B cell (primary cell): ENCODE measurements at regions not wholly inside any gene's neighbourhood (a gene's known extent, or its start where the extent isn't known, plus 50 kb on each side); places are given as distances from the start of the nearest gene placed in this dataset.

Source experiments
- ATAC-seq: fragments of 200-7000 bp; cut with Tn5 transposase; one replicate; pipeline ENCODE4 v1.10.0; 2021; ENCODE audit warnings: low read depth, mild to moderate bottlenecking, moderate number of reproducible peaks, moderate library complexity
- CTCF ChIA-PET: fragments of 350-600 bp; sonication (Branson Sonifier 250); formaldehyde crosslinking; loops from one replicate; lab custom pipeline; 2021; ENCODE audit warnings: antibody characterized with exemption, inconsistent platforms; lab: Charles Lee
- POLR2A ChIA-PET: fragments of 350-600 bp; sonication (Branson Sonifier 250); formaldehyde crosslinking; loops from one replicate; lab custom pipeline; 2021; ENCODE audit warnings: antibody characterized with exemption; lab: Charles Lee
- DNase-seq: peaks from one replicate; pipeline ENCODE4 v3.0.0; 2013
- H2AFZ ChIP-seq: 2 replicates; pipeline ENCODE4 v1.6.1; 2012; ENCODE audit warnings: mild to moderate bottlenecking, low read depth, low read length; ENCODE audit not compliant: insufficient read depth, poor library complexity, severe bottlenecking
- H3K27ac ChIP-seq, 2 donors: 1 replicate in 1 of 2; 2 replicates in 1 of 2; pipeline ENCODE4 v1.5.1; 2012 to 2013; ENCODE audit warnings: low read length in 2 of 2, mild to moderate bottlenecking in 2 of 2, moderate library complexity in 1 of 2
- H3K27me3 ChIP-seq, 4 experiments: fragments of 200-600 bp in 1 of 4; sonication (generic) in 1 of 4; replicated peaks in 1 of 4; 1 replicate in 2 of 4; 2 replicates in 2 of 4; pipeline versions ENCODE4 v1.6.1 to v1.7.0; 2013 to 2016; ENCODE audit warnings: low read length in 3 of 4, mild to moderate bottlenecking in 2 of 4, mixed read lengths in 1 of 4, moderate library complexity in 1 of 4; ENCODE audit not compliant: insufficient read depth in 4 of 4, control insufficient read depth in 3 of 4; ENCODE audit errors: control extremely low read depth in 1 of 4
- H3K36me3 ChIP-seq, 2 experiments: replicated peaks in 1 of 2; 1 replicate in 1 of 2; 2 replicates in 1 of 2; pipeline versions ENCODE4 v1.6.1 to v1.7.1; 2013; ENCODE audit warnings: low read length in 1 of 2; ENCODE audit not compliant: insufficient read depth in 2 of 2, control insufficient read depth in 1 of 2; ENCODE audit errors: control extremely low read depth in 1 of 2, extremely low read depth in 1 of 2
- H3K4me1 ChIP-seq, 2 donors: fragments of 200-600 bp in 1 of 2; sonication (generic) in 1 of 2; 1 replicate in 1 of 2; 2 replicates in 1 of 2; pipeline versions ENCODE4 v1.5.1 to v1.6.1; 2013 to 2017; ENCODE audit warnings: low read length in 2 of 2; ENCODE audit not compliant: control insufficient read depth in 2 of 2, insufficient read depth in 2 of 2
- H3K4me2 ChIP-seq: replicated peaks from 2 replicates; pipeline ENCODE3; 2012; ENCODE audit warnings: mild to moderate bottlenecking, low read depth, low read length; ENCODE audit not compliant: poor library complexity, severe bottlenecking
- H3K4me3 ChIP-seq, 5 experiments: fragments of 200-600 bp in 1 of 5; sonication (generic) in 1 of 5; 1 replicate in 3 of 5; 2 replicates in 2 of 5; pipeline versions ENCODE4 v1.5.1 to v1.7.0; 2011 to 2016; ENCODE audit warnings: low read length in 4 of 5, mild to moderate bottlenecking in 4 of 5, low read depth in 2 of 5, control low read depth in 1 of 5, moderate library complexity in 1 of 5; ENCODE audit not compliant: insufficient read depth in 1 of 5; ENCODE audit errors: control extremely low read depth in 1 of 5, extremely low read depth in 1 of 5
- H3K79me2 ChIP-seq: fragments of 200-600 bp; sonication (generic); one replicate; pipeline ENCODE4 v1.6.0; 2016; ENCODE audit warnings: low read length; ENCODE audit not compliant: control insufficient read depth, insufficient read depth
- H3K9ac ChIP-seq: fragments of 200-600 bp; sonication (generic); 2 replicates; pipeline ENCODE4 v1.6.1; 2017; ENCODE audit warnings: mild to moderate bottlenecking, low read length, moderate library complexity
- H3K9me3 ChIP-seq, 3 donors: one replicate each; pipeline versions ENCODE4 v1.6.1 to v1.7.1; 2013; ENCODE audit warnings: low read length in 2 of 3; ENCODE audit not compliant: control insufficient read depth in 2 of 3, insufficient read depth in 1 of 3; ENCODE audit errors: control extremely low read depth in 1 of 3
- H4K20me1 ChIP-seq: 2 replicates; pipeline ENCODE4 v1.6.0; 2012; ENCODE audit warnings: mild to moderate bottlenecking, low read length; ENCODE audit not compliant: insufficient read depth, control insufficient read depth, poor library complexity, severe bottlenecking
- H3K27ac Mint-ChIP-seq: one replicate; pipeline ENCODE4 v1.8.0; 2021; ENCODE audit warnings: mixed read lengths
- H3K27me3 Mint-ChIP-seq: one replicate; pipeline ENCODE4 v1.8.0; 2021; ENCODE audit warnings: mixed read lengths
- H3K4me1 Mint-ChIP-seq: one replicate; pipeline ENCODE4 v1.8.0; 2021; ENCODE audit warnings: mixed read lengths
- H3K4me3 Mint-ChIP-seq: one replicate; pipeline ENCODE4 v1.8.0; 2021; ENCODE audit warnings: mixed read lengths
- H3K9me3 Mint-ChIP-seq: one replicate; pipeline ENCODE4 v1.8.0; 2022; ENCODE audit warnings: mixed read lengths; ENCODE audit not compliant: insufficient read depth
- EZH2 ChIP-seq: IDR thresholded peaks from 2 replicates; pipeline ENCODE4 v1.6.1; 2012; ENCODE audit warnings: borderline replicate concordance, low read depth, mild to moderate bottlenecking, moderate library complexity, low read length; ENCODE audit not compliant: insufficient read depth, poor library complexity, severe bottlenecking
- WGBS: methylation state at CpG from one replicate; pipeline ENCODE4 v1.1.5; 2013; ENCODE audit warnings: missing lambda C conversion rate; ENCODE audit not compliant: insufficient coverage; 5-methylcytosine and 5-hydroxymethylcytosine counted together
- intact Hi-C: fragments of 100-400 bp; cut with micrococcal nuclease; formaldehyde crosslinking; loops from one replicate; pipeline ENCODE4 v1.10.0; 2022
- TF ChIP-seq, protein P1 (sequence below): fragments of 200-600 bp; IDR thresholded peaks from one replicate; pipeline ENCODE4 v1.8.0; 2022; ENCODE audit warnings: antibody characterized with exemption, mild to moderate bottlenecking

DNA sequence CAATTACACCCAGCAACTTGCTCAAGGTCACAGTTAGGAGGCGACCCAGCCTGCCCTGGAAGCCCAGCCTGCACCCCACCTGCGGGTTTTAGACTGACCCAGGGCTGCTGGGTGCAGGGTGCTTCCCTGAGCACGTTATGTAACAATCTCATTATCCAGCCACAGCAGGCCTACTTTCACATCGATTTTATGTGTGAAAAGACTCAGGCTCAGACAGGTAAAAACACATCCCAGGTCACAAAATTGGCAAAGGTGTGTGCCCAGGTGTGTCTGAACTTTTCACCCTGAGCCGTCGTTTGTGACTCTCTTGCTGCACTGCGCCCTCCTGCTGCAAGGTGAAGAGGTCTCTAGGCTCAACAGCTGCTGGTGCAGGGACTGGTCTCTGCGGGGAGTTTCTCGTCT, 668.2 kb upstream of the HS6ST1 start:
- no peak overlapping the region for H3K27ac ChIP-seq
- POLR2A ChIA-PET: no interaction called here
- no peak overlapping the region for H3K4me3 ChIP-seq
- H3K4me3 Mint-ChIP-seq: no peak overlapping the region
- H3K9me3 ChIP-seq: no peaks in the 10 kb centered on the region
- 87% methylated on average over 9 of the region's 9 CpGs for WGBS
- no peaks in the 10 kb centered on the region for H3K4me1 Mint-ChIP-seq
- peaks cover 15% of the 10 kb centered on the region for H3K27me3 Mint-ChIP-seq
- no peak overlapping the region for H2AFZ ChIP-seq
- intact Hi-C loops: no loop called here
- no peaks in the 10 kb centered on the region for H3K9me3 Mint-ChIP-seq
- CTCF ChIA-PET: no interaction called here
- TF ChIP-seq EZH2: no peak
- TF ChIP-seq, protein P1, sequence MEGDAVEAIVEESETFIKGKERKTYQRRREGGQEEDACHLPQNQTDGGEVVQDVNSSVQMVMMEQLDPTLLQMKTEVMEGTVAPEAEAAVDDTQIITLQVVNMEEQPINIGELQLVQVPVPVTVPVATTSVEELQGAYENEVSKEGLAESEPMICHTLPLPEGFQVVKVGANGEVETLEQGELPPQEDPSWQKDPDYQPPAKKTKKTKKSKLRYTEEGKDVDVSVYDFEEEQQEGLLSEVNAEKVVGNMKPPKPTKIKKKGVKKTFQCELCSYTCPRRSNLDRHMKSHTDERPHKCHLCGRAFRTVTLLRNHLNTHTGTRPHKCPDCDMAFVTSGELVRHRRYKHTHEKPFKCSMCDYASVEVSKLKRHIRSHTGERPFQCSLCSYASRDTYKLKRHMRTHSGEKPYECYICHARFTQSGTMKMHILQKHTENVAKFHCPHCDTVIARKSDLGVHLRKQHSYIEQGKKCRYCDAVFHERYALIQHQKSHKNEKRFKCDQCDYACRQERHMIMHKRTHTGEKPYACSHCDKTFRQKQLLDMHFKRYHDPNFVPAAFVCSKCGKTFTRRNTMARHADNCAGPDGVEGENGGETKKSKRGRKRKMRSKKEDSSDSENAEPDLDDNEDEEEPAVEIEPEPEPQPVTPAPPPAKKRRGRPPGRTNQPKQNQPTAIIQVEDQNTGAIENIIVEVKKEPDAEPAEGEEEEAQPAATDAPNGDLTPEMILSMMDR: no peak
- no peak for DNase-seq
- H3K9ac ChIP-seq: no peak overlapping the region
- no peak for ATAC-seq
- no peak overlapping the region for H3K27ac Mint-ChIP-seq
- no peaks in the 10 kb centered on the region for H4K20me1 ChIP-seq
- H3K79me2 ChIP-seq: no peaks in the 10 kb centered on the region
- H3K4me2 ChIP-seq: no peak overlapping the region
- H3K4me1 ChIP-seq: no peaks in the 10 kb centered on the region
- no peaks in the 10 kb centered on the region for H3K27me3 ChIP-seq
- no peaks in the 10 kb centered on the region for H3K36me3 ChIP-seq

DNA sequence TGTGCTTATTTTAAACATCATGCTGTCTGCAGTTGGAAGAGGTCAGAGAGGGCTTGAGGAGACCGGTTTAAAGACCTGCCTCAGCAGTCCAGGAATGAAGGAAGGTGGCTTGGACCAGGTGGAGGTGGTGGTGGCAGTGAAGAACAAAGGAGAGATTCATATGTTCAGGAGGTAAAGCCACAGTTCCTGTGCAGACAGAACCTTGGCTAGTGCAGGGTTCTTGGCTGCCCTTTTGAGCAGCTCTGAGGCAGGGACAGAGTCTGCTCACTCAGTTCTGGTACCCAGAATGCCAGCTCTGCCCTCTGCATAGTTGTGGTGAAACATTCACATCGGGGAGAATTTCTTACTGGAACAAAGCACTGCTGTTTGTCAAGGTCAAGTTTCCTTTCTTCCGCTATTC, 669.7 kb upstream of the HS6ST1 start:
- Histone ChIP-seq H3K79me2 (no peaks in the 10 kb centered on the region), H3K4me3 (no peak overlapping the region), H3K4me2 (no peak overlapping the region), H3K27me3 (no peaks in the 10 kb centered on the region), H2AFZ (no peak overlapping the region), H3K27ac (no peak overlapping the region), H3K4me1 (no peaks in the 10 kb centered on the region), H4K20me1 (no peaks in the 10 kb centered on the region), H3K36me3 (no peaks in the 10 kb centered on the region), H3K9me3 (no peaks in the 10 kb centered on the region), H3K9ac (no peak overlapping the region)
- no peak for TF ChIP-seq EZH2
- TF ChIP-seq, protein P1: no peak
- ATAC-seq: no peak
- H3K9me3 Mint-ChIP-seq: no peaks in the 10 kb centered on the region
- H3K4me3 Mint-ChIP-seq: no peak overlapping the region
- H3K27ac Mint-ChIP-seq: no peak overlapping the region
- intact Hi-C loops: no loop called here
- no peak for DNase-seq
- 90% methylated on average over 3 of the region's 3 CpGs for WGBS
- peaks cover 19% of the 10 kb centered on the region for H3K27me3 Mint-ChIP-seq
- POLR2A ChIA-PET: no interaction called here
- H3K4me1 Mint-ChIP-seq: no peaks in the 10 kb centered on the region
- CTCF ChIA-PET: no interaction called here
